Thymus (tissue), 11 donors: ENCODE measurements at regions not wholly inside any gene's neighbourhood (a gene's known extent, or its start where the extent isn't known, plus 50 kb on each side); places are given as distances from the start of the nearest gene placed in this dataset.

Source experiments
- DNase-seq, 9 donors: peaks; one replicate each; pipeline ENCODE4 v3.0.0-alpha.2; 2013; ENCODE audit warnings: low spot score in 9 of 9, low read depth in 6 of 9, missing footprints in 1 of 9
- H3K27ac ChIP-seq, 2 donors: one replicate each; pipeline ENCODE4 v1.5.1; 2013; ENCODE audit warnings: control low read depth in 1 of 2, low read depth in 1 of 2, low read length in 1 of 2, mild to moderate bottlenecking in 1 of 2, moderate library complexity in 1 of 2
- H3K27me3 ChIP-seq, 2 donors: one replicate each; pipeline ENCODE4 v1.5.1; 2013; ENCODE audit warnings: low read length in 1 of 2; ENCODE audit not compliant: control insufficient read depth in 2 of 2, insufficient read depth in 1 of 2
- H3K36me3 ChIP-seq, 2 donors: one replicate each; pipeline ENCODE4 v1.5.1; 2013; ENCODE audit warnings: low read length in 1 of 2, mild to moderate bottlenecking in 1 of 2, moderate library complexity in 1 of 2; ENCODE audit not compliant: control insufficient read depth in 2 of 2, insufficient read depth in 2 of 2
- H3K4me1 ChIP-seq, 2 donors: one replicate each; pipeline ENCODE4 v1.5.1; 2013; ENCODE audit warnings: low read length in 2 of 2; ENCODE audit not compliant: control insufficient read depth in 2 of 2, insufficient read depth in 2 of 2
- H3K4me3 ChIP-seq, 2 donors: one replicate each; pipeline ENCODE4 v1.5.1; 2013; ENCODE audit warnings: low read length in 2 of 2, control low read depth in 1 of 2, mild to moderate bottlenecking in 1 of 2
- H3K9me3 ChIP-seq, 2 donors: one replicate each; pipeline ENCODE4 v1.5.1; 2013; ENCODE audit warnings: low read length in 1 of 2, mild to moderate bottlenecking in 1 of 2; ENCODE audit not compliant: control insufficient read depth in 2 of 2, insufficient read depth in 1 of 2
- WGBS: extraction: QIAGEN DNeasy Blood & Tissue Kit; methylation state at CpG from one replicate; pipeline ENCODE4 v1.1.7; 2013; 5-methylcytosine and 5-hydroxymethylcytosine counted together
- donor health status: healthy.

DNA sequence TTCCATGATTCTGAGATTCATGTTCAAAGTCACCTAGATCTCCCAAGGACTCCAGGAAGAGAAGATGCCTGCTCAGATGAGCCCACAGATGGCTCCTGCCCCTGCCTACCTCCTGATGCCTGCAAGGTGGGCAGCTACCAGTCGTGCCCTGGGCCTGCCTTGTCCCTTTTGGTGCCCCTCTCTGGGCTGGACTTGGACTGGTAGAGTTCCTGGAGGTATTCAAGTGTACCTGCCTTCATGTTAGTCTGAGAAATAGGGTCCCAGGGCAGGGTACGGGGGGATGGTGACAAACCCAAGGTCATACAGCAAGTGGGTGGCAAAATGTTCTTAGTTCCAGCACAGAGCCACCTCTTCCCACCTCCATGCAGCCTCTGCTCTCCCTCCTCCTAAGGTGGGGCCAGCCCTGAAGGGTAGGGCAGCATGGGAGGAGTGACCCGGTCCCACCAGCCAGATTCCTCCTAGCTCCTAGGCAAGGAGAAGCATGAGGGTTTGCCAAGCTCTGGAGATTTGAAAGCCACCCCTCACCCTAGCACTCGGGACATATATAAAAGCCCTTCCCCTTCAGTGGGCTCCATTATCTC lies 80.8 kb upstream of the UNC5B start:
- WGBS: 92% methylated on average over 4 of the region's 4 CpGs
- Histone ChIP-seq H3K4me1 (peaks cover 0 to 7% of the 10 kb centered on the region in 2 donors), H3K4me3 (no peak overlapping the region), H3K27me3 (no peaks in the 10 kb centered on the region), H3K36me3 (no peaks in the 10 kb centered on the region), H3K9me3 (no peaks in the 10 kb centered on the region), H3K27ac (no peak overlapping the region)
- no peak for DNase-seq

DNA sequence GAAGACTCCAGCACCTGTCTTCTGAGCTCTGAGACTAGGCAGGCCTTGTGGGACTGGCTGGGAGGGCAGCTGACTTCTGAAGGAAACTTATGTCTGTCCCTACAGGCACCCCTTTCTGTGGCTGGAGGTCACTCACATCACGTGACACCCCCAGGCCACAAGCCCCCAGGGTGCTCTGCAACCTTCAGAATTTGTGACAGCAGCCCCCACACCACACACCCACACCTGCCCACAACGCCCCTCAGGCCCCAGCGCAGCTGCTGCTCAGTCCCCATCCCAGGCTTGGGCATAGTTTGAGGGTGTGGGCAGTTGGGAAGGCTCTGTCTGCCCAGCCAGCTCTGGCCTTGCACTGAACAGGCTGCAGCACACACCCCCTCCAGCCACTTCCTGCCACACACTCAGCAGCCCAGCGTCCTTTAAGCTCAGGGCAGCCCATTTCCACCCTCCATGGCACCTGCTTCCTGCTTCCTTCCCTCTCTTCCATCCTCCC lies 80.0 kb upstream of the UNC5B start:
- Histone ChIP-seq H3K36me3 (no peaks in the 10 kb centered on the region), H3K27me3 (no peaks in the 10 kb centered on the region), H3K27ac (no peak overlapping the region), H3K4me1 (peaks cover 0 to 7% of the 10 kb centered on the region in 2 donors), H3K9me3 (no peaks in the 10 kb centered on the region), H3K4me3 (no peak overlapping the region)
- DNase-seq: no peak
- 80% methylated on average over 4 of the region's 4 CpGs for whole genome bisulfite sequencing

DNA sequence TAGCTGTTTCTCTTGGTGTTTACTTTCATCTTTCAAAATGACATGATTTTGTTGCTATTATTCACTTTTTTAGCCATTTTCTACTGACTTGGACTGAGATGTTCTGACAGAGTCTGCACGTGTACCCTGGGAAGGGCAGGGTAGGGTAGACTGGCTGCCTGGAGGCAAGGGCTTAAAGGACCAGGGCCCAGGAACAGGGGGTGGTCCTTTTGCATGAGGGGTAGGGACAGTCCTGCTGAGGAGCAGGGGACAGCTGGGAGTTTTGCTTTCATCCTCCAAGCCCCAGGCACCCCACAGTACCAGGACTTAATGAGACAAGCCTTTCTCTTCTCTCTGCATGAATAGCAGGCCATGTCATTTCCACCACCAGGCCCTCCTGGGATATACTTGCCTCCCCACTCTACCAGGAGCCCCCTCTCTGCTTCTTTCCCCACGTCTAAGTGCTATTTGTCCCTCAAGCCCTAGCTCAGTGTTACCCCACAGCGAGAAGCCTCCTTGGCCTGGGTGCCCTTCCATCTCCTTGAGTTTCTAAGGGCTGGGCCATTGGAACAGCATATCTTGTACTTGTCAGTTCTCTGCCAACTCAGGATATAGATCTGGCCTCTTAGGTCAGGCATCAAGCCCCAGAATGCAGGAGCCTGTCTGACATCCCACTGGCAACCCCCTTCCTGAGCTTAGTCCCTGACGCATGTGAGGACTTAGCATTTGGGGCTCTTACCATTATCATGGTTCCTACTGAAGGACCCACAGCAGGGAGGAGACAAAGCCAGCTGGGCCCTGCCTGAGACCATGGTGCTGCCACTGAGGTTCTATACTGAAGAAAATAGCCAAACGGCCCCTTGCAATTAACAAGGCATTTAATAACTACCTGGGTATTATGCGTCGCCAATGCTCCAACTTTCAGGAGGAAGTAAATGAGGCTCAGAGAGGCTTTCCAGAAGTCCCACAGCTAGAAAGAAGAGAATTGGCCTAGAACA lies 78.4 kb upstream of the UNC5B start:
- no peaks in the 10 kb centered on the region for H3K27me3 ChIP-seq
- WGBS: 97% methylated on average over 7 of the region's 7 CpGs
- no peak for DNase-seq
- no peaks in the 10 kb centered on the region for H3K36me3 ChIP-seq
- no peaks in the 10 kb centered on the region for H3K9me3 ChIP-seq
- no peaks in the 10 kb centered on the region for H3K4me1 ChIP-seq
- no peak overlapping the region for H3K27ac ChIP-seq
- no peak overlapping the region for H3K4me3 ChIP-seq

DNA sequence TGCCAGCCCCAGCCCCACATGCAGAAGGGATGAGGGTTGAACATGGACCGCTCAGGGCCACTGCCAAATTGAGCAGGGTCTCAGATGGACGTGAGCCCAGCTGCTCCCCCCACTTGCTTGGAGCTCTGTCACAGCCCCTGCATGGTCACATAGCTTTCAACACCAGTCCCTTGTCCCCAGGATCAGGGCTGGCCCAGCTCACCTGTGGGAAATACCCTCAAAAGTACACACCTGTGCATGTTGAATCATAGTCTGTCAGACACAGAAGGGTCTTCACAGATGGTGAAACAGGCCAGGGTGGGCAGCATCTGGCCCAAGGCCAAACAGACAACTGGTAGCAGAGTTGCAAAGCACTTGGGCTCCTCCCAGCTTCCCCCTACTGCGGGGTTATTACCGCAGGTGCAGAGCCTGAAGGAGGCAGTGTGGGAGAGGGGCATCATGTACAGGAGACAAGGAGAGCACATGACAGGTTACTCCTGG lies 77.6 kb upstream of the UNC5B start:
- Histone ChIP-seq H3K4me3 (no peak overlapping the region), H3K27me3 (no peaks in the 10 kb centered on the region), H3K36me3 (no peaks in the 10 kb centered on the region), H3K27ac (no peak overlapping the region), H3K9me3 (no peaks in the 10 kb centered on the region), H3K4me1 (no peaks in the 10 kb centered on the region)
- WGBS: 81% methylated on average over 4 of the region's 4 CpGs
- peak in 2 of 9 donors; percentile 20 to 28 for DNase-seq

GRCh38 chr10:71135236-71135635 lies 77.1 kb upstream of the UNC5B start:
- WGBS: 95% methylated on average over 3 of the region's 3 CpGs
- H3K4me3 ChIP-seq: no peak overlapping the region
- DNase-seq: no peak
- no peaks in the 10 kb centered on the region for H3K9me3 ChIP-seq
- no peak overlapping the region for H3K27ac ChIP-seq
- no peaks in the 10 kb centered on the region for H3K36me3 ChIP-seq
- H3K27me3 ChIP-seq: no peaks in the 10 kb centered on the region
- H3K4me1 ChIP-seq: no peaks in the 10 kb centered on the region

GRCh38 chr10:71136036-71136721 lies 76.2 kb upstream of the UNC5B start:
- H3K9me3 ChIP-seq: no peaks in the 10 kb centered on the region
- no peak for DNase-seq
- H3K4me3 ChIP-seq: no peak overlapping the region
- no peaks in the 10 kb centered on the region for H3K36me3 ChIP-seq
- WGBS: 84% methylated on average over 8 of the region's 8 CpGs
- H3K27me3 ChIP-seq: no peaks in the 10 kb centered on the region
- H3K27ac ChIP-seq: no peak overlapping the region
- H3K4me1 ChIP-seq: no peaks in the 10 kb centered on the region

GRCh38 chr10:71137701-71138100 lies 74.7 kb upstream of the UNC5B start:
- Histone ChIP-seq H3K27me3 (no peaks in the 10 kb centered on the region), H3K4me3 (no peak overlapping the region), H3K4me1 (no peaks in the 10 kb centered on the region), H3K36me3 (no peaks in the 10 kb centered on the region), H3K27ac (no peak overlapping the region), H3K9me3 (no peaks in the 10 kb centered on the region)
- 95% methylated on average over 2 of the region's 2 CpGs for WGBS
- no peak for DNase-seq

DNA sequence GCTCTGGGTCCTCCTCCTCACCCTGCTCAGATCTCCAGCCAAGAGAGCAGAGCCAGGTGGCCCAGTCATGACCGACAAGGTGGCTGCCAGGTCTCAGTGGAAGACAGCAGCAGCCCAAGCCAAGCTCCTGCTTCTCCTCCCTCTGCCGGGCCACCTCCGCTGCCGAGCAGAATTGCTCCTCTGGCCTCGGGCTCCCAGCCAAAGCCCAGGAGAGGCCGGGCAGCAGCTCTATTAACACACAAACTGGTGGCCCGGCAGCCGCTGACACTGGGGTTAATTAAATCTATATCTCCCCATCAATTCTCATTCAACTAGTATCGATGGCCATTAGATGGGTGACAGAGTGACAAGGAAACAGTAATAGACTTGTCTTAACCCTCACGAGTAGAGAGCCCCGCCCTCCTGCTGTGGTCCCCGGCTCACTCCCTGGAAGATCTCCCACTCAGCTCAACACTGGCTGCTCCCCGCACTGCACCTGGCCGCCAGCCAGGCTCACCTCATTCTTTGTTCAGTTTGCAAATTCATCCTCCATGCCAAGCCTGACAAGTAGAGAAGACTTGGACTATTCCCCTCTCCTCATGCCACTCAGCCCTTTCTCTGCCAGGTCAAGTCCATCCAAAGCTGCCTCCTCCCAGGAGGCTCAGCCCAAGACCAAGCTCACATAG lies 74.1 kb upstream of the UNC5B start:
- Histone ChIP-seq H3K9me3 (no peaks in the 10 kb centered on the region), H3K36me3 (no peaks in the 10 kb centered on the region), H3K4me3 (no peak overlapping the region), H3K27ac (no peak overlapping the region), H3K27me3 (no peaks in the 10 kb centered on the region), H3K4me1 (no peaks in the 10 kb centered on the region)
- DNase-seq: no peak
- WGBS: 93% methylated on average over 14 of the region's 14 CpGs
